ENCODE measurements at regions not wholly inside any gene's neighbourhood (a gene's known extent, or its start where the extent isn't known, plus 50 kb on each side); places are given as distances from the start of the nearest gene placed in this dataset.
"Not testable (repeated sequence)": the region's sequence is repeated elsewhere in the genome, so short reads cannot be mapped to it uniquely, and the experiment has no call there.

DNA sequence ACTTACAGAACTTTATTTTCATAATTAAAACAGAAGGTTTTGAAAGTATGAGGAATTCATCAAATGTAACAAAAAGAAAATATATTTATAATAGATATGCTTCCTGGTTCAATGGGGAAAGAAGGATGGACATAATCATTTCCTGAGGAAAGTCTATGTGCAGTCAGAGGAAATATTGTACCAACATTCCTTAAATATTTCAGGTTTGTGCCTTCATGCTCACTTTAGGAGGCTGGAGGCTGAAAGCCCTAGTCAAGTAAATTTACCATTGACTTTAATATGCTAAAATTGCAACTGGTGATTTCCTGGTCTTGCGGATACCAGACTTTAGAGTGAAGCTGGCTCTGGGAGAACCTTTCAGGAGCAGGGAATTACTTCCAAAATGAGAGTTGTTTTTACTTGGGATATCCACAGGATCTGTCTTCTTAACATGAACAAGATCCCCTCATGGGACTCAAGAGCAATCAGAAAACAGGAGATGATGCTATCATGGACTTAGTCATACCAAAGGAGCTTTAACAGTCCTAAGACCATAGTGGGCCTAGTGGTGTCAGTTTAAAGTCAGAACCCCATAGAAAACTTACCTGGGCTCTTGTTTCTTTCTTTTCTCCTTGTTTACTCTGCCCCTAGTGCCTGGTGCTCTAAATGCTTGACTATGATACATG, 762.8 kb upstream of the GRAMD2B start:
- no peak for DNase-seq

GRCh38 chr5:125661584-125661983, 761.6 kb upstream of the GRAMD2B start:
- DNase-seq = no peak

GRCh38 chr5:125668884-125669283, 754.3 kb upstream of the GRAMD2B start:
- peak; percentile 44 to 60 for DNase-seq

- DNase-seq = no peak
Observed at GRCh38 chr5:125673359-125673950, 749.8 kb upstream of the GRAMD2B start.

DNA sequence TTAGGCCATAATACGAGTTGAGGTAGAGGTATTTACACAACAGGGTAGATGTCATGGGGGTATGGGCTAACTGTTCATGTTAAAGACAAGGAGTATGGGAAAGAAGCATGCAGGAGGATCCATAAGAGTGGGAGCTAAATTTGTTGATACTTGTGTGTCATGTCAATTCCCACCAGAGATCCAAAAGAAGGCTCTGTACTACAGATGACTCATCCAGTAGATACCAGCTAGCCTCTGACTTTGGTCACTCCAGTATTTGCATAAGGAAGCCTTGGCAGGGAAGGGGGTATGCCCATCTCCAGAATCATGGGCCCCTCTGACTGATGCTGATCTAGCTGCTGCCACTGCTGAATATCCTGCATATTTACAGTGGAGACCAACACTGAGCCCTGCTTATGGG, 743.7 kb upstream of the GRAMD2B start:
- no peak for DNase-seq

DNA sequence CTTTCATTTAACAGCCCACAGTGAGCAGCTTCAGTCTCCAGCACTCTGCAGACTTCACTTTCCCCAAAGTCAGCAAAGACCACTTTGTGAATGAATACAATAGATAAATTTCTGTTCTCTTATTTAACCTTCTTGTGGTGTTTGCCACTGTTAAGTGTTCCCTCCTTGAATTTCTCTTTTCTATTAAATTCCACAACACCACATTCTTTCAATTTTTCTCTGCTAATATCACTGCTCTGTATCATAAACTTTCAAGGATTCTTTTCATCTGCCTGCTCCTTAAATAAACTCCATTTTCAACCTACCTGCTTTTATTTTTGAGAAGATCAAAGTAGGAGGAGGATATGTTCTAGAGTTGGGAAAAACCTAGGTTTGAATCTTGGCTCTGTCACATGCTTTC, 739.5 kb upstream of the GRAMD2B start:
- DNase-seq = no peak

DNA sequence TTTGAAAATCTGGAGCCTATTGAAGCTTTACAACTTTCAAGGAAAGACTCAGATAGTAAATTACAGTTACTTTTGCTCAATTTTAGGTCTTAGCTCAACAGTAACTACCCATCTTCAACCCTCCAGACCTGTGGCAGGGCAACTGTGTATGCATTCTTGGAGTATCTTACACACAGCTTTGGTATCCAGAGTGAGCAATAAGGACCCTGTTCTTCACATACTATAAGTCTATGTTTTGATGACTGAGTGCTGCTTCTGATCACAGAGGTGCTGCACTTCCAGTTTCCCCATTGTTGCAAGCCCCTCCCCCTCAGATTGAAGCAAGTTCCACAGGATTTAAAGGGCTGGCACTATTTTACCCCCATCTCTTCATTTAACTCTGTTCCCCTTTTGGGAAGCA, 737.4 kb upstream of the GRAMD2B start:
- DNase-seq = no peak

DNA sequence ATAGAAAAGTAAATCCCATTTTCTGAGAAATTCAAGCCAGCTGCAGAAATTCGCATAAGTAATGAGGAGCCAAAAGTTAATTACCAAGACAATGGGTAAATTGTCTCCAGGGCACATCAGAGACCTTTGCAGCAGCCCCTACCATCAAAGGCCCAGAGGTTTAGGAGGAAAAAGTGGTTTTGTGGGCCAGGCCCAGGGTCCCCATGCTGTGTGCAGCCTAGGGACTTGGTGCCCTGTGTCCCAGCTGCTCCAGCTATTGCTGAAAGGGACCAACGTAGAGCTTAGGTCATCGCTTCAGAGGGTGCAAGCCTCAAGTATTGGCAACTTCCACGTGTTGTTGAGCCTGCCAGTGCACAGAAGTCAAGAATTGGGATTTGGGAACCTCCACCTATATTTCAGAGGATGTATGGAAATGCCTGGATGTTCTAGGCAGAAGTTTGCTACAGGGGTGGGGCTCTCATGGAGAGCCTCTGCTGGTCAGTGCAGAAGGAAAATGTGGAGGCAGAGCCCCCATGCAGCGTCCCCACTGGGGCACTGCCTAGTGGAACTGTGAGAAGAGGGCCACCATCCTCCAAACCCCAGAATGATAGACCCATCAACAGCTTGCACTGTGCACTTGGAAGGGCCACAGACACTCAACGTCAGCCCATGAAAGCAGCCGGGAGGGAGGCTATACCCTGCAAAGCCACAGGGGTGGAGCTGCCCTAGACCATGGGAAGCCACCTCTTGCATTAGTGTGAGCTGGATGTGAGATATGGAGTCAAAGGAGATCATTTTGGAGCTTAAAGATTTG, 731.3 kb upstream of the GRAMD2B start:
- DNase-seq = not testable (repeated sequence)

DNA sequence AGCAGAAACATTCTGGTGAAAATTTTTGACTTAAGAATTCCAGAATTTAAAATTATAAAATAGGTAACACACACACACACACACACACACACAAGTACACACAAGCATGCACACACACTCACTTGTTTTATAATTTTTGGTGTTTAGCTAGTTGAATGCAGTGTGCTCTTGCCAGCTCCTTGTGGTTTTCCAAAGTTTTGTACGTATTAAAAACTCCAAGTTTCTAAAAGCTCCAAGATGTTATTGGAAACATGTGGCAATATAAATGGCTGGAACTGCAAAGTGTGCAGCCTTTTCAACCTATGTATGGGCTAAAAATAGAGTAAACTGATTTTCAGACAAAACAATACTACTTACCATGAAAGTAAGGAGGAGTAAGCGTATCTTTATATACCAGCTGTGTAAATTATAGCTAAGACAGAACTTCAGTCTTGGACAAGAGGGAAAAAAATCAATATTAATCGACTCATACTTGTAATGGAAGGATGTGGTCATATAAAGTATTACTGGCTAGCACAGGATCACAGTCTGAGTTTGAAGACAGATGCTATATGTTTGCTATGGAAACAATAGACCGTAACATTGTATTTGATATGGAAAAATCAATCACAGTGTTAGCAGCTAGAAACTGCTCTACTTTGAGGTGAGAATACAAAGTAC, 727.1 kb upstream of the GRAMD2B start:
- no peak for DNase-seq

DNA sequence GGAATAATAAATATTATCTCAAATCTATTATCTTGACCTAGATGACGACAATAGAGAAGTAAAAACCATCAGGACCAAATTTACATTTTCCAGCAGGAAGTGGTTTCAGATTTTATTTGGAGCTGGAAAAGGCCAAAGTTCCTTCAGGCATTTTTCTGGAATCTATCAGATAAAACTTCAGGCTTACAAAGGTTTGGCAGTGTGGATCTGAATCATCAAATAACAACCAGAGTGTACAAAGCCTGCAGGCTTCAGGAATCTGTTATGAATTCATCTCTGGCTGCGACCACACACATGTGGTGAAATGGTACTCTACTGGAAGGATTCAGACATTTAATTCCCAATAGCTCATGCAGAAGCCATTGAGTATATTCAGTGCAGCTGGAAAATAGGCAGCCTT, 726.4 kb upstream of the GRAMD2B start:
- no peak for DNase-seq

- DNase-seq = no peak
Observed at GRCh38 chr5:125698420-125698819, 724.8 kb upstream of the GRAMD2B start.

- DNase-seq = peak; percentile 14 to 27
Observed at GRCh38 chr5:125699860-125700259, 723.3 kb upstream of the GRAMD2B start.

- DNase-seq = peak; percentile 92 to 93
Observed at GRCh38 chr5:125700380-125700861, 722.8 kb upstream of the GRAMD2B start.

GRCh38 chr5:125703616-125704015, 719.6 kb upstream of the GRAMD2B start:
- DNase-seq = no peak

- no peak for DNase-seq
Observed at GRCh38 chr5:125704888-125705287, 718.3 kb upstream of the GRAMD2B start.

- no peak for DNase-seq
Observed at GRCh38 chr5:125708583-125708982, 714.6 kb upstream of the GRAMD2B start.

GRCh38 chr5:125710745-125711144, 712.5 kb upstream of the GRAMD2B start:
- DNase-seq = no peak

DNA sequence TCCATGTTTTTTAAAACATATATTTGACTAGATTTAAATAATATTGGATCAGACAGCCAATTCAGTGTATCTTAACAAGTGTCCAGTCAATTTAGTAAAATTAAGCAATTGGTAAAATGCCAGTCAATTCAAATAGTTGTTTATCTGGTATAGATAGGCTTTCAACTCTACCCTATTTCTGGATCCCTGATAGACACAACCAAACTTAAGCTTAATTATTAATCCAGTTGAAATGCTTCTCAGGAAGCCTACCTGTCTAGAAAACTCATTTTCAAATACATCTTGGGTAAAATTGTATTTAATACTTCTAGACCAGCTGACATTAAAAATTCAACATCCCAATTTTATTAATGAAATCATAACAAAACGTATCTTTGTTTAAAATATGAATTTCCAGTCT, 710.8 kb upstream of the GRAMD2B start:
- no peak for DNase-seq

DNA sequence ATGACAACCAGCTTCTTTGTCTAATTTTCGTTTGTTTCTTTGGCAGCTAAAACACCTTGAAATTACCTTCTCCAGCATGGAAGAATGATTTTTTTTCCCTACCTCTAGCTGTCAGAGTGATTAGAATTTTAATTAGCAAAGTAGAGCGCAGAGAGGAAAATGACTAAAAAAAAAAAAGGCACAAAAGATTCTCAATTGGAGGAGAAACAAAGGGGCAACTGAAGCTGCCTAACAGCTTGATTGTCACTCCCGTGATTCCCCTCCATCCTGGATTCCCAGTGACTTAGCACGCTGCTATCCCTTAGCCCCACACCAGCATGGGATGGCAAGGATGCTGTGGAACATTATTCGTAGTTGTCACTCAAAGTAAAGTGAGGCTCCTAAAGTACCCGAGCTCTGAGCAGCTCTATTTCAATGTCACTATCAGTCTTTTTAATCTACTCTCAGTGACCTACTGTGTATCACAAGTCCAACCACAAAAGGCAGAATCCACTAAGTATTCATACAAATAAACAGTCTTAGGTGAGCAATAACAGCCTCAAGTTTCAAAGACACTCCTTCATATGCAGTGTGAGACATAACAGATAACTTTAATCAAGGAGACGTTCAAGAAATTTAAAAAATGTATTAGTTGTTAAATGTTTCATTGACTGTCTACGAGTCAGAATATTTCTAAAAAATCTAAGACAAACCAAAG, 710.0 kb upstream of the GRAMD2B start:
- DNase-seq = no peak

DNA sequence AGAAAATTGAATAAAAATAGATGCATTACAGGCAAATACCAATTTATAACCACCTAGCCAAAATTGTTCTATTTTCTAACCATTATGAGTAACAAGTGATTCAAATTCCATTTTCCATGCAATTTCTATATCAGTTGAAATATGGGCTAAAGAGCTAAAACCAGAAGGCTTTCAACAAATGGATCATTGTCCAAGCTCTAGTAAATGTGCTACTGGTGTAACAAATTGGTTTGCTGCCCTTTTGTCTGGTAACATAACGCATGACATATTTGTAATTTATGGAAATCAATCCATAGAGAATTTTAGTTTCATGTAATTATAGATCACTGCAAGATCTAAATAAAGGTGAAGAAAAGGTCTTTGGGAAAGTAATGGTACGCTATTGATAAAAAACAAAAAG, 708.0 kb upstream of the GRAMD2B start:
- DNase-seq = no peak

DNA sequence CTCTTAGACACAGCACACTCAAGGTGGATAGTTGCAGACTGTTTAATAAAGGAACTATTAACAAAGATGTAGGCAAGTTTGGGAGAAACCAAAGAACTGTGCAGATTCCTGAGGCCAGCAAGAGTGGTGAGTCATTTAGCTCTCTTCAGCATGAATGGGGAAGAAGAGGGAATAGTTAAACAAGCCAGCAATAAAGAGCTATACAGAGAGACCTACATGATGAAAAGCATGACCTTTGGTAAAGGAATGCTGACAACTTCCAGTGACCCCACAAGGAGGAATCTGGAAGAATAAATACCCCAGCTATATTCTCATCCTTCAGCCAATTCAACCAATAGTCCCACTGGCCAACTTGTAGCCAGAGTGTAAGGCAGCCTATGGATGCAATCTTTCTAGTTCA, 706.0 kb upstream of the GRAMD2B start:
- DNase-seq = no peak

DNA sequence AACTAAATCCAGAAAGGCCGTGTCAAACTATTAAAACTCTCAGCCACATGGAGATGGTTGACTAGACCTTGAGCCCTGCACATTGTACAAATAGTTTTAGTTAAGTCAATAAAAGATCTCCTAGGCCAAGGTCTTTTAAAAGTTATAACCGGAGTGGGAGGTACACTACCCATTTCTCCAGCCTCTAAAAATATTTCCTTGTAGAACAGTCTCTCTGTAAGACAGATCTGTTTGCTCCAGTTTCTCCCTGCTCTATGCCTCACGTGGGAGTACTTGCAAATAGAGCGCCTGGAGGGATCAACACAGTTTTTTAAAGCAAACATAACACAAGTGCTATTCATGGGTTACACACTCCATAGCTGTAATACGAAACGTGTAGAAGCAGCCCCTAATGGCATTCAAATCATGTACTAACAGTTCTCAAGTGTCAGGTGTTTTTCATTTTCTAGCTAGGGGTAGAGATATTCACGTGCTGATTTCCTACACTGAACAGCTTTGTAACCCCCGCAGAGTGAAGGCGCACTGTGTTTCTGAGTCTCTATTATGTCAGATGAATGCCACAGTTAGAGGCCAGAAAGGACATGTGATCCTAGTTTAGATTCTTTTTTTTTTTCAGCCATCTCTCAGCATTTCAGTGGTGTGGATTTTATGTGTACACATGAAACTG, 703.4 kb upstream of the GRAMD2B start:
- DNase-seq = peak; percentile 86 to 92
